DND-41 (cell line): ENCODE measurements at regions not wholly inside any gene's neighbourhood (a gene's known extent, or its start where the extent isn't known, plus 50 kb on each side); places are given as distances from the start of the nearest gene placed in this dataset.

Experiments used
- ATAC-seq: fragments of 200-7000 bp; cut with Tn5 transposase; 3 replicates; pipeline ENCODE4 v1.9.1; 2021; ENCODE audit warnings: low read depth; ENCODE audit not compliant: insufficient read depth
- DNase-seq: peaks from one replicate; pipeline ENCODE4 v3.0.0-alpha.2; 2020
- H2AFZ ChIP-seq: 2 replicates; pipeline ENCODE4 v1.6.0; 2012; ENCODE audit warnings: low read depth, low read length
- H3K27ac ChIP-seq: 2 replicates; pipeline ENCODE4 v1.5.1; 2012; ENCODE audit warnings: low read length, inconsistent platforms
- H3K27me3 ChIP-seq: fragments of 200-600 bp; sonication (generic); 2 replicates; pipeline ENCODE4 v1.6.0; 2012; ENCODE audit warnings: low read length, mild to moderate bottlenecking, inconsistent platforms; ENCODE audit not compliant: insufficient read depth, poor library complexity
- H3K36me3 ChIP-seq: 2 replicates; pipeline ENCODE4 v1.5.1; 2012; ENCODE audit warnings: low read length, inconsistent platforms; ENCODE audit not compliant: insufficient read depth
- H3K4me1 ChIP-seq: 2 replicates; pipeline ENCODE4 v1.5.1; 2012; ENCODE audit warnings: mild to moderate bottlenecking, low read length; ENCODE audit not compliant: insufficient read depth
- H3K4me2 ChIP-seq: 2 replicates; pipeline ENCODE4 v1.6.0; 2012; ENCODE audit warnings: mild to moderate bottlenecking, moderate library complexity, low read length, inconsistent platforms; ENCODE audit not compliant: insufficient read depth
- H3K4me3 ChIP-seq, 2 experiments: fragments of 200-600 bp in 1 of 2; shearing (Covaris generic) in 1 of 2; 2 replicates each; pipeline ENCODE4 v1.5.1; 2012 to 2016; ENCODE audit warnings: inconsistent platforms in 2 of 2, low read length in 2 of 2, mild to moderate bottlenecking in 2 of 2, low read depth in 1 of 2, moderate library complexity in 1 of 2
- H3K79me2 ChIP-seq: 2 replicates; pipeline ENCODE4 v1.6.0; 2012; ENCODE audit warnings: low read length, inconsistent platforms; ENCODE audit not compliant: insufficient read depth
- H3K9ac ChIP-seq: 2 replicates; pipeline ENCODE4 v1.6.0; 2012; ENCODE audit warnings: low read depth, mild to moderate bottlenecking, inconsistent platforms, low read length, moderate library complexity
- H3K9me3 ChIP-seq: 2 replicates; pipeline ENCODE4 v1.5.1; 2012; ENCODE audit warnings: low read length, moderate library complexity, mild to moderate bottlenecking, inconsistent platforms; ENCODE audit not compliant: insufficient read depth, severe bottlenecking
- H4K20me1 ChIP-seq: 2 replicates; pipeline ENCODE4 v1.6.0; 2012; ENCODE audit warnings: low read length; ENCODE audit not compliant: insufficient read depth
- EZH2 ChIP-seq: IDR thresholded peaks from 3 replicates; pipeline ENCODE4 v1.6.1; 2012; ENCODE audit warnings: borderline replicate concordance, low read depth, mild to moderate bottlenecking, moderate library complexity, low read length, inconsistent platforms; ENCODE audit not compliant: severe bottlenecking
- TF ChIP-seq, protein P1 (sequence below): IDR thresholded peaks from 2 replicates; pipeline ENCODE4 v1.5.1; 2012; ENCODE audit warnings: borderline replicate concordance, low read length, moderate library complexity, mild to moderate bottlenecking; ENCODE audit not compliant: poor library complexity, severe bottlenecking; ENCODE audit errors: extremely low read depth

DNA sequence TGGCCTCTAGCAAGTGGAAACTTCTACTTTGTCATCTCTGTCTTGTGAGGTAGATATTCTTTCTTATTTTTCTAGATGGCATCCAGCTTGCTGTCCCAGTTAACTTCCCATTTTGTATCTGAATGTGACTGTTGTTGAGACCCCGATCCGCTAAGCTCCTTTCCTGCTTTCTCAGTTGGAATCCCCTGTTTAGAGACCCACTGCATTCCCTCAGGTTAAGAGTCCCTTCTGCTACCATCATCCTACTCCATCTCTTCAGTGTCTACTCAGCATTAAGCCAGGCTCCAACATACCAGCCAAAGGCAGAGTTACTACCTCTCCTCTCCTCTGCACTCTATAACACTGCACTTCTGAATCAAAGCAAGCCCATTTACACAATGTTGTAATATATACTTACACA lies 1300.4 kb upstream of the CHAC2 start:
- no peaks in the 10 kb centered on the region for H4K20me1 ChIP-seq
- no peak overlapping the region for H3K4me3 ChIP-seq
- no peak overlapping the region for H3K27ac ChIP-seq
- TF ChIP-seq, protein P1, sequence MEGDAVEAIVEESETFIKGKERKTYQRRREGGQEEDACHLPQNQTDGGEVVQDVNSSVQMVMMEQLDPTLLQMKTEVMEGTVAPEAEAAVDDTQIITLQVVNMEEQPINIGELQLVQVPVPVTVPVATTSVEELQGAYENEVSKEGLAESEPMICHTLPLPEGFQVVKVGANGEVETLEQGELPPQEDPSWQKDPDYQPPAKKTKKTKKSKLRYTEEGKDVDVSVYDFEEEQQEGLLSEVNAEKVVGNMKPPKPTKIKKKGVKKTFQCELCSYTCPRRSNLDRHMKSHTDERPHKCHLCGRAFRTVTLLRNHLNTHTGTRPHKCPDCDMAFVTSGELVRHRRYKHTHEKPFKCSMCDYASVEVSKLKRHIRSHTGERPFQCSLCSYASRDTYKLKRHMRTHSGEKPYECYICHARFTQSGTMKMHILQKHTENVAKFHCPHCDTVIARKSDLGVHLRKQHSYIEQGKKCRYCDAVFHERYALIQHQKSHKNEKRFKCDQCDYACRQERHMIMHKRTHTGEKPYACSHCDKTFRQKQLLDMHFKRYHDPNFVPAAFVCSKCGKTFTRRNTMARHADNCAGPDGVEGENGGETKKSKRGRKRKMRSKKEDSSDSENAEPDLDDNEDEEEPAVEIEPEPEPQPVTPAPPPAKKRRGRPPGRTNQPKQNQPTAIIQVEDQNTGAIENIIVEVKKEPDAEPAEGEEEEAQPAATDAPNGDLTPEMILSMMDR: no peak
- TF ChIP-seq EZH2: no peak
- ATAC-seq (no peak), DNase-seq (no peak)
- H3K36me3 ChIP-seq: no peaks in the 10 kb centered on the region
- no peak overlapping the region for H3K9ac ChIP-seq
- no peaks in the 10 kb centered on the region for H3K9me3 ChIP-seq
- H3K4me1 ChIP-seq: no peaks in the 10 kb centered on the region
- no peak overlapping the region for H2AFZ ChIP-seq
- no peaks in the 10 kb centered on the region for H3K79me2 ChIP-seq
- H3K27me3 ChIP-seq: no peaks in the 10 kb centered on the region
- no peak overlapping the region for H3K4me2 ChIP-seq

DNA sequence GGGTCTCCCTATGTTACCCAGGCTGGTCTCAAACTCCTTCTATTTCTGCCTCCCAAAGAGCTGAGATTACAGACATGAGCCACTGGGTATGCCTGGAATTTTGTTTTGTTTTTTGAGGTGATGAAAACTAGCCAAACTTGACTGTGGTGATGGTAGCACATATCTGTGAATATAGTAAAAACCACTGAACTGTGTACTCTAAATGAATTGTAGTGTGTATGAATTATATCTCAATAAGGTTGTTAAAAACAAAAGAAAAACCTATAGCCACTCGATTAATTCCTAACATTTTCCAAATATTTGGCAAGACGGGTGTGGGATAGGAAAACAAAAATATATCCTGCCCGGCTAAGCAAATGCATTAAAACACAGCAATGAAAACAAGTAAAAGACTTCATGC lies 1302.3 kb upstream of the CHAC2 start:
- Histone ChIP-seq H2AFZ (no peak overlapping the region), H4K20me1 (no peaks in the 10 kb centered on the region), H3K4me2 (no peak overlapping the region), H3K79me2 (no peaks in the 10 kb centered on the region), H3K4me1 (no peaks in the 10 kb centered on the region), H3K4me3 (no peak overlapping the region), H3K27ac (no peak overlapping the region), H3K36me3 (no peaks in the 10 kb centered on the region), H3K9me3 (no peaks in the 10 kb centered on the region), H3K9ac (no peak overlapping the region), H3K27me3 (no peaks in the 10 kb centered on the region)
- DNase-seq: no peak
- TF ChIP-seq EZH2: no peak
- TF ChIP-seq, protein P1: no peak
- ATAC-seq: no peak

DNA sequence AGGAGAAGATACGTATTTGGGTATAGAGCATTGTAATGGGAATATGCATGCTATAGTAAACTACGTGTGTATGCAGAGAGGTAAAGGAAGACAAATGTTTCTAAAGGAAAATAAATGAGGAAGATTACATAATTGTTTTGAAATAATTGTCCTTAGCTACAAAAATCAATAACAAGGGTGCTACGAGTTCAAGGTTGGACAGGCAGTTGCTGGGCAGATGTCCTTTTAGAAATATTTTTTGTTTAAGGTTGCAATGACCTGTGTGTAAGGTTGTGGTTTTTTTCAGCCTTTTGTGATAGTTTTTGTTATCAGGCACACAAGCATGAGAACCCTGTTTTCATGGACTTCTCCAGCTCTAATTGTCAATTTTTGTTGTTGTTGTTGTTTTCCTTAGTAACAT lies 1304.1 kb upstream of the CHAC2 start:
- no peaks in the 10 kb centered on the region for H3K9me3 ChIP-seq
- no peak overlapping the region for H3K4me3 ChIP-seq
- no peaks in the 10 kb centered on the region for H3K27me3 ChIP-seq
- H3K36me3 ChIP-seq: no peaks in the 10 kb centered on the region
- DNase-seq (no peak), ATAC-seq (no peak)
- H3K4me2 ChIP-seq: no peak overlapping the region
- H2AFZ ChIP-seq: no peak overlapping the region
- H3K9ac ChIP-seq: no peak overlapping the region
- TF ChIP-seq, protein P1: no peak
- TF ChIP-seq EZH2: no peak
- no peaks in the 10 kb centered on the region for H4K20me1 ChIP-seq
- no peak overlapping the region for H3K27ac ChIP-seq
- H3K79me2 ChIP-seq: no peaks in the 10 kb centered on the region
- H3K4me1 ChIP-seq: no peaks in the 10 kb centered on the region
